OCI-LY7 (cell line): ENCODE measurements at regions not wholly inside any gene's neighbourhood (a gene's known extent, or its start where the extent isn't known, plus 50 kb on each side); places are given as distances from the start of the nearest gene placed in this dataset.

Source experiments
- CTCF ChIP-seq: fragments of 200-600 bp; sonication (generic); conservative IDR thresholded peaks from 2 replicates; pipeline ENCODE4 v1.5.1; 2014; ENCODE audit warnings: mild to moderate bottlenecking, antibody characterized with exemption, low read length, moderate library complexity, mixed read lengths
- EZH2phosphoT487 ChIP-seq: fragments of 200-600 bp; sonication (generic); IDR thresholded peaks from 2 replicates; pipeline ENCODE4 v1.6.1; 2018; ENCODE audit warnings: low read depth, borderline replicate concordance, mild to moderate bottlenecking, mixed run types, antibody characterized with exemption, low read length, moderate library complexity, mixed read lengths

GRCh38 chr4:127311371-127311770, 321.4 kb upstream of the INTU start:
- no peak for TF ChIP-seq CTCF
- no peak for TF ChIP-seq EZH2phosphoT487
